GM23338 (cell line): ENCODE measurements at regions not wholly inside any gene's neighbourhood (a gene's known extent, or its start where the extent isn't known, plus 50 kb on each side); places are given as distances from the start of the nearest gene placed in this dataset.

Experiments used
- EZH2 ChIP-seq: fragments of 200-600 bp; sonication (generic); IDR thresholded peaks from one replicate; pipeline ENCODE4 v1.8.0; 2017; ENCODE audit warnings: antibody characterized with exemption, mild to moderate bottlenecking, low read depth; ENCODE audit not compliant: unreplicated experiment
- TF ChIP-seq, protein P1 (sequence below), 2 experiments: fragments of 200-600 bp in 1 of 2; sonication (generic) in 1 of 2; conservative IDR thresholded peaks; 2 replicates each; pipeline versions ENCODE4 v1.5.1 to v1.6.1; 2016 to 2017; ENCODE audit warnings: antibody characterized with exemption in 2 of 2, low read depth in 2 of 2, mild to moderate bottlenecking in 2 of 2, moderate library complexity in 1 of 2

DNA sequence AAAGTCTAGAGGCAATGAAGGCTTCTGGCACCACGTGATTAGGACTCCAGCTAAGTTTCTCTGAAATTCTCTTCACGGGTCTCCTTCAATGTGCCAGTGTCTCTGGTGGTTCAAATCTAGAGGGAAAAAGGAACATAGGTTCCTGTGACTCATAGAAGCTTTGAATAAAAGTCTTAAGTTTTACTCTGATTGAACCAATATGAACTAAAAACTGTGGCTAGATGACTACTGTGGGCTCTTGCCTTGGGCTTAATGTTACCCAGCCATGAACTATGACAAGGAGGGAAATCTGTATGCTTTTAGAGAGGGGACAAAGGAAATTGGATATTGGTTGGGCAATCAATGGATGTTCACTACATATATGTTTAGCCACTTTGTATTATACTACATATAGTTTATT lies 49.9 kb upstream of the TEX13D start:
- TF ChIP-seq, protein P1, sequence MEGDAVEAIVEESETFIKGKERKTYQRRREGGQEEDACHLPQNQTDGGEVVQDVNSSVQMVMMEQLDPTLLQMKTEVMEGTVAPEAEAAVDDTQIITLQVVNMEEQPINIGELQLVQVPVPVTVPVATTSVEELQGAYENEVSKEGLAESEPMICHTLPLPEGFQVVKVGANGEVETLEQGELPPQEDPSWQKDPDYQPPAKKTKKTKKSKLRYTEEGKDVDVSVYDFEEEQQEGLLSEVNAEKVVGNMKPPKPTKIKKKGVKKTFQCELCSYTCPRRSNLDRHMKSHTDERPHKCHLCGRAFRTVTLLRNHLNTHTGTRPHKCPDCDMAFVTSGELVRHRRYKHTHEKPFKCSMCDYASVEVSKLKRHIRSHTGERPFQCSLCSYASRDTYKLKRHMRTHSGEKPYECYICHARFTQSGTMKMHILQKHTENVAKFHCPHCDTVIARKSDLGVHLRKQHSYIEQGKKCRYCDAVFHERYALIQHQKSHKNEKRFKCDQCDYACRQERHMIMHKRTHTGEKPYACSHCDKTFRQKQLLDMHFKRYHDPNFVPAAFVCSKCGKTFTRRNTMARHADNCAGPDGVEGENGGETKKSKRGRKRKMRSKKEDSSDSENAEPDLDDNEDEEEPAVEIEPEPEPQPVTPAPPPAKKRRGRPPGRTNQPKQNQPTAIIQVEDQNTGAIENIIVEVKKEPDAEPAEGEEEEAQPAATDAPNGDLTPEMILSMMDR (conservative IDR thresholded peaks at IDR 0.05; ENCODE audit: low read depth in 2 of 2) = no peak
- TF ChIP-seq EZH2 = no peak
